ENCODE measurements at regions not wholly inside any gene's neighbourhood (a gene's known extent, or its start where the extent isn't known, plus 50 kb on each side); places are given as distances from the start of the nearest gene placed in this dataset.

DNA sequence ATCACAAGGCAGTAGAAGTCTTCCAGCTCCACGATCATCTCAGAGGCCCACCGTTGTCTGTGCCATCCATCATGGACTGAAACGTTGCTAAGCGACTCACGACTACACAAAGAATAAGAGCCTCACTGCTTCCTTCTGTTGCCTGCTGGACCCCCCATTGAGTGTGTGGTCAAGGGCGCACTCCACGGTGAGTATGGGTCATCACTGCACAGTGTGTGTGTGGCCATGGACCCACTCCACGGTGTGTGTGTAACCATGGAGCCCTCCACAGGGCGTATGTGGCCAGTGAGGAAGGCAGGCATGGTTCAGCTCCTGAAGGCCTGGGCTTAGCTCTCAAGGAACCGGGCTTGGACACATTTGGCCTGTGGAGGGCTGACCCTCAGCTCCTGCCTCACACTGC lies 123.4 kb upstream of the AFDN start:
- 92 to 93% methylated on average over 10 of the region's 10 CpGs for WGBS, 2 donors

DNA sequence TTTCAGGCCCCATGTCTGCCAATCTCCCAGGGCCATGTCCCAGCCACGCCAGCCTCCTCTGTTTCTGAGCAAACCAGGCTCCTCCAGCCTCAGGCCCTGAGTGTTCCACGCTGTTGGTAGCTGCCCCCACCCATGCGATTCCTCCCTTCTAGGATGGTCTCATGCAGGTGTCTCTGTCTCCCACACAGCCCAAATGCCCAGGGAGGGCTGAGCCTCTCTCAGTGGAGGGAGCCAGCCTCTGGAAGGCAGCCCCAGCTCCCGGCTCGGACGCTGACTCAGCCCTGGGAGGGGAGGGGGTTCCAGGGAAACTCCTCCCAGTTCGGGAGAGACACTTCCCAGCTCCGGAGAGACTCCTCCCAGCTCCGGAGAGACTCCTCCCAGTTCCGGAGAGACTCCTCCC lies 122.9 kb upstream of the AFDN start:
- DNase-seq: no peak
- H3K27ac ChIP-seq: no peak overlapping the region

More for the DNA sequence above, 123.4 kb upstream of the AFDN start:
- intact Hi-C loops (cut with DNase I): no loop called here
- Histone ChIP-seq H3K27me3 (no peaks in the 10 kb centered on the region), H3K4me1 (peaks cover 7 to 23% (median 19%) of the 10 kb centered on the region in 9 donors), H3K27ac (no peak overlapping the region), H3K36me3 (no peaks in the 10 kb centered on the region), H3K4me3 (no peak overlapping the region), H3K9me3 (no peaks in the 10 kb centered on the region)
- ATAC-seq: no peak
- no peak for DNase-seq
- TF ChIP-seq, protein P1, sequence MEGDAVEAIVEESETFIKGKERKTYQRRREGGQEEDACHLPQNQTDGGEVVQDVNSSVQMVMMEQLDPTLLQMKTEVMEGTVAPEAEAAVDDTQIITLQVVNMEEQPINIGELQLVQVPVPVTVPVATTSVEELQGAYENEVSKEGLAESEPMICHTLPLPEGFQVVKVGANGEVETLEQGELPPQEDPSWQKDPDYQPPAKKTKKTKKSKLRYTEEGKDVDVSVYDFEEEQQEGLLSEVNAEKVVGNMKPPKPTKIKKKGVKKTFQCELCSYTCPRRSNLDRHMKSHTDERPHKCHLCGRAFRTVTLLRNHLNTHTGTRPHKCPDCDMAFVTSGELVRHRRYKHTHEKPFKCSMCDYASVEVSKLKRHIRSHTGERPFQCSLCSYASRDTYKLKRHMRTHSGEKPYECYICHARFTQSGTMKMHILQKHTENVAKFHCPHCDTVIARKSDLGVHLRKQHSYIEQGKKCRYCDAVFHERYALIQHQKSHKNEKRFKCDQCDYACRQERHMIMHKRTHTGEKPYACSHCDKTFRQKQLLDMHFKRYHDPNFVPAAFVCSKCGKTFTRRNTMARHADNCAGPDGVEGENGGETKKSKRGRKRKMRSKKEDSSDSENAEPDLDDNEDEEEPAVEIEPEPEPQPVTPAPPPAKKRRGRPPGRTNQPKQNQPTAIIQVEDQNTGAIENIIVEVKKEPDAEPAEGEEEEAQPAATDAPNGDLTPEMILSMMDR (IDR thresholded peaks at IDR 0.05): no peak

DNA sequence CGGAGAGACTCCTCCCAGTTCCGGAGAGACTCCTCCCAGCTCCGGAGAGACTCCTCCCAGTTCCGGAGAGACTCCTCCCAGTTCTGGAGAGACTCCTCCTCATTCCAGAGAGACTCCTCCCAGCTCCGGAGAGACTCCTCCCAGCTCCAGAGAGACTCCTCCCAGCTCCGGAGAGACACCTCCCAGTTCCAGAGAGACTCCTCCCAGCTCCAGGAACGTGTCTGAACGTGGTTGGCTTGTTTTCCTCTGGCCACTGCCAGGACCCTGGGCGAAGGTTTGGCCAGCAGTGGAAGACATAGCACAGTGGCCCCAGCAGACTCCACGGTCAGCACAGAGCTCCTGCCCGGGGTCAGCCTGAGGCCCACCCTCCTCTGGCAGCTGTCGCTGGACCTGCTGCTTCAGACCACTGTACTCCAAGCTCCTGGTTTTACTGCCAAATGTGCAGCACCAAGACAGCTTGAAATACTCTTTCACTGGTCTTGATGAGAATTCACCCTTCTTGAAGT lies 122.3 kb upstream of the AFDN start:
- WGBS, 2 donors: 75% methylated on average over 12 of the region's 12 CpGs
- no peak for DNase-seq
- H3K27ac ChIP-seq: no peak overlapping the region
- TF ChIP-seq, protein P1 (IDR thresholded peaks at IDR 0.05): no peak
- peaks cover 2 to 20% (median 11%) of the 10 kb centered on the region in 9 donors for H3K4me1 ChIP-seq
- ATAC-seq: no peak
- H3K4me3 ChIP-seq: no peak overlapping the region
- intact Hi-C loops (cut with DNase I): no loop called here
- H3K36me3 ChIP-seq: no peaks in the 10 kb centered on the region
- H3K27me3 ChIP-seq: no peaks in the 10 kb centered on the region
- H3K9me3 ChIP-seq: no peaks in the 10 kb centered on the region

More for the DNA sequence above, 122.9 kb upstream of the AFDN start:
- Histone ChIP-seq H3K36me3 (no peaks in the 10 kb centered on the region), H3K9me3 (no peaks in the 10 kb centered on the region), H3K4me1 (peaks cover 7 to 23% (median 16%) of the 10 kb centered on the region in 9 donors), H3K27me3 (no peaks in the 10 kb centered on the region), H3K4me3 (no peak overlapping the region)
- intact Hi-C loops (cut with DNase I): no loop called here
- TF ChIP-seq, protein P1 (IDR thresholded peaks at IDR 0.05): no peak
- ATAC-seq: no peak
- 91 to 92% methylated on average over 10 of the region's 10 CpGs for WGBS, 2 donors

DNA sequence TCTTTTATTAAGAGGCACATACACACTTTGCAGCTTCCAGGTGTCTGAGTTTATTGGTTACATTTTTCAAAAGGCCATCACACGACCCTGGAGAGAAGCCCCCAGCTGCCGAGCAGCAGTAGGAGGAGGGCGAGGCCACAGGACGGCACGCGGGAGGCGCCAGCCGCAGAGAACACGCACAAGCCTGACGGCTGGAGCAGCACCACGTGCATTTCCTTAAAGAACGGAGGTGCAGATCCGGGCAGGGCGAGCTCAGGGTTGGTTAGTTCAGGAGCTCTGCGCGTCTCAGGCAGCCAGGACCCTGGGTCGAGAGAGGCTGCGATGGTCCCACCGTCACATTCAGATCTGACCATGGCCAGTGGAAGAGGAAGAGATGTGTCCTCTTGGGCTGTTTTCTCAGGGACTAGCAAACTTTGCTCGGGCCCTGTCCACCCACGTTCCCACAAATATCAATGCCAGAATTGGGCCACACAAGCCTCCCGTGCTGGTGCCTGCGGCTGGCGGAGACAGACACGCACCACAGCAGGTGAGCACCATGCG lies 121.4 kb upstream of the AFDN start:
- no peak overlapping the region for H3K4me3 ChIP-seq
- no peaks in the 10 kb centered on the region for H3K27me3 ChIP-seq
- no peaks in the 10 kb centered on the region for H3K36me3 ChIP-seq
- no peak overlapping the region for H3K27ac ChIP-seq
- intact Hi-C loops (cut with DNase I): no loop called here
- TF ChIP-seq, protein P1 (IDR thresholded peaks at IDR 0.05): no peak
- no peak for DNase-seq
- peaks cover 0 to 12% (median 3%) of the 10 kb centered on the region in 9 donors for H3K4me1 ChIP-seq
- no peak for ATAC-seq
- 85 to 91% methylated on average over 26 of the region's 26 CpGs for WGBS, 2 donors
- no peaks in the 10 kb centered on the region for H3K9me3 ChIP-seq
